ENCODE measurements at regions not wholly inside any gene's neighbourhood (a gene's known extent, or its start where the extent isn't known, plus 50 kb on each side); places are given as distances from the start of the nearest gene placed in this dataset.
A peak's percentile ranks its signal among the peaks of the same experiment; 100 is the strongest.

- Histone ChIP-seq H4K20me1 (no peaks in the 10 kb centered on the region), H3K9me3 (replicated peaks in 1 of 11) (peaks cover 0 to 10% (median 0%) of the 10 kb centered on the region in 11 experiments; a peak in 6 of 22 replicates), H3K36me3 (no peaks in the 10 kb centered on the region), H3K27ac (no peak overlapping the region), H3K4me1 (no peaks in the 10 kb centered on the region), H3K27me3 (no peaks in the 10 kb centered on the region), H3K4me3 (no peak overlapping the region), H3K4me2 (no peak overlapping the region), H3K9ac (no peak overlapping the region)
- no peak for TF ChIP-seq Cebpa-rat (IDR thresholded peaks at IDR 0.05)
These were observed 1188.8 kb upstream of the CADM2 start for GRCh38 chr3:83769791-83770663.

- Histone ChIP-seq H3K36me3 (no peaks in the 10 kb centered on the region), H3K4me1 (no peaks in the 10 kb centered on the region), H3K27me3 (no peaks in the 10 kb centered on the region), H4K20me1 (no peaks in the 10 kb centered on the region), H3K9me3 (replicated peaks in 1 of 11) (peaks cover 0 to 10% (median 0%) of the 10 kb centered on the region in 11 experiments; a peak in 6 of 22 replicates), H3K4me3 (no peak overlapping the region), H3K9ac (no peak overlapping the region), H3K4me2 (no peak overlapping the region), H3K27ac (no peak overlapping the region)
- no peak for TF ChIP-seq Cebpa-rat (IDR thresholded peaks at IDR 0.05)
These were observed 1188.0 kb upstream of the CADM2 start for GRCh38 chr3:83770664-83771402.

GRCh38 chr3:83802801-83803200 lies 1156.0 kb upstream of the CADM2 start:
- no peak overlapping the region for H3K27ac ChIP-seq
- no peak overlapping the region for H3K4me2 ChIP-seq
- H4K20me1 ChIP-seq = no peaks in the 10 kb centered on the region
- H3K9ac ChIP-seq = no peak overlapping the region
- no peak overlapping the region for H3K4me3 ChIP-seq
- no peaks in the 10 kb centered on the region for H3K4me1 ChIP-seq
- TF ChIP-seq Cebpa-rat (IDR thresholded peaks at IDR 0.05) = no peak
- no peaks in the 10 kb centered on the region for H3K9me3 ChIP-seq (replicated peaks in 1 of 11)
- no peaks in the 10 kb centered on the region for H3K36me3 ChIP-seq
- H3K27me3 ChIP-seq = no peaks in the 10 kb centered on the region

- H4K20me1 ChIP-seq = no peaks in the 10 kb centered on the region
- no peaks in the 10 kb centered on the region for H3K27me3 ChIP-seq
- H3K36me3 ChIP-seq = no peaks in the 10 kb centered on the region
- no peak overlapping the region for H3K27ac ChIP-seq
- no peak overlapping the region for H3K4me3 ChIP-seq
- H3K9ac ChIP-seq = no peak overlapping the region
- peaks cover 0 to 4% (median 0%) of the 10 kb centered on the region in 11 experiments; a peak in 1 of 22 replicates for H3K9me3 ChIP-seq (replicated peaks in 1 of 11)
- no peak for TF ChIP-seq Cebpa-rat (IDR thresholded peaks at IDR 0.05)
- H3K4me2 ChIP-seq = no peak overlapping the region
- H3K4me1 ChIP-seq = no peaks in the 10 kb centered on the region
These were observed 1151.3 kb upstream of the CADM2 start for GRCh38 chr3:83807511-83807910.

DNA sequence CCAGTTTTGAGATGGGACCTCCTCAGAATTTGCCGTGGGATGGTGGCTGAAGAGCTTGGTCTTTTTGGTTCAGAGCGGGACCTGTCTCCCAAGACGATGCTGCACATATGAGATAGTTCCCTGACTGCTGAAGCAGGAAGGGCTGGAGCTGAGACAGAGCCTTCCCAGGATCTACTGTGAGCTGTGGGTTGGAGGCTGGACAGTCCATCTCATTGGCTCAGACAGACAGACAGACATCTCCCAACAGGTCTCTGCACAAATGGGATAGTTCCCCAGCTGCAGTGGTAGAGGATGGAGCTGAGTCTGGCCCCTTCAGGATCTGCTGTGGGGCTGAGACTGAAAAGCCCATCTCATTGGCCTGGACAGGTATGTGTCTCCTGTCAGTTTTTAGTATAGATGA lies 1145.6 kb upstream of the CADM2 start:
- no peaks in the 10 kb centered on the region for H3K36me3 ChIP-seq
- H3K9ac ChIP-seq = no peak overlapping the region
- H3K4me3 ChIP-seq = no peak overlapping the region
- H3K9me3 ChIP-seq (replicated peaks in 1 of 11) = peaks cover 0 to 4% (median 0%) of the 10 kb centered on the region in 11 experiments; a peak in 1 of 22 replicates
- H4K20me1 ChIP-seq = no peaks in the 10 kb centered on the region
- no peaks in the 10 kb centered on the region for H3K27me3 ChIP-seq
- no peak overlapping the region for H3K4me2 ChIP-seq
- no peak for TF ChIP-seq Cebpa-rat (IDR thresholded peaks at IDR 0.05)
- no peak overlapping the region for H3K27ac ChIP-seq
- H3K4me1 ChIP-seq = no peaks in the 10 kb centered on the region

DNA sequence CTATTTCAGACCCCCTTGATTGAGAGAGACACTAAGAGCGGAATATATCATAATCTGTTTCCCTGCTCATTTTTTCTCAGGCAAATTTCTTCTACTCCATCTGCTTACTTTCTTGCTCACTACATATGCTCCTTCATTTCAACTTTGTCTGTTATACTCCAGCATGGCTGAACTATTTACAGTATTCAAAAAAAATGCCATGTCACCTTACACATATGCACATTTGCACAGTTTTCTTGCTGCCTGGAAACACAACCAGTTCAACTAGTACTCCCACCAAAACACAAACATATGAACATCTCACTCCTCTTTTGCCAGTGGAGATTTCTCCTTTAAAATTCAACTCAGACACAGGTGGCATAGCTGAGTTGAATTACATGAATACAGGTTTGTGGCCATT lies 1142.1 kb upstream of the CADM2 start:
- Histone ChIP-seq H3K4me3 (no peak overlapping the region), H4K20me1 (no peaks in the 10 kb centered on the region), H3K36me3 (no peaks in the 10 kb centered on the region), H3K9ac (no peak overlapping the region), H3K27ac (no peak overlapping the region), H3K27me3 (no peaks in the 10 kb centered on the region), H3K4me2 (no peak overlapping the region), H3K4me1 (peaks cover 0 to 7% (median 0%) of the 10 kb centered on the region in 10 experiments; a peak in 2 of 20 replicates), H3K9me3 (replicated peaks in 1 of 11) (no peaks in the 10 kb centered on the region)
- no peak for TF ChIP-seq Cebpa-rat (IDR thresholded peaks at IDR 0.05)

- Histone ChIP-seq H3K27me3 (no peaks in the 10 kb centered on the region), H3K4me2 (no peak overlapping the region), H3K9ac (no peak overlapping the region), H3K36me3 (no peaks in the 10 kb centered on the region), H3K4me3 (no peak overlapping the region), H3K9me3 (replicated peaks in 1 of 11) (no peaks in the 10 kb centered on the region), H4K20me1 (no peaks in the 10 kb centered on the region), H3K4me1 (peaks cover 0 to 7% (median 0%) of the 10 kb centered on the region in 10 experiments; a peak in 2 of 20 replicates), H3K27ac (no peak overlapping the region)
- TF ChIP-seq Cebpa-rat (IDR thresholded peaks at IDR 0.05) = no peak
These were observed 1137.3 kb upstream of the CADM2 start for GRCh38 chr3:83821506-83821905.

DNA sequence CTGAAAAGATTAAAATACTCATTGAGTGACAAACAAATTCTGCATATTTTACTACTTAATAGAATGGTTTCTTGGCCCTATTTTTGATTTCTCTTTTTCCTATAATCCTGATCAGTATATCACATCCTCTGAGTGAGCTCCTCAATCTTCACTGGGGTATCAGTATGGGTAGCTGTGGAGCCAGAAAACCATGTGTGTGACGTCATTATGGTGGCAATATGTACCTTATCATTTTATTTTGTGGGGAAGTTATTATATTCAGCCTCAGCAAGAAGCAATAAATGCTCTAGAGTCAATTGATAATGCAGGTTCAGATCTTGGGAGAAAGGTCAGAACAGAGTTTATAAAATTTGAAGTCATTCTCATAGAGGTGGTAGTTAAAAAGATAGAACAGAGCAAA lies 1135.7 kb upstream of the CADM2 start:
- no peak for TF ChIP-seq Cebpa-rat (IDR thresholded peaks at IDR 0.05)
- H3K4me2 ChIP-seq = no peak overlapping the region
- no peaks in the 10 kb centered on the region for H3K27me3 ChIP-seq
- no peaks in the 10 kb centered on the region for H3K9me3 ChIP-seq (replicated peaks in 1 of 11)
- peaks cover 0 to 7% (median 0%) of the 10 kb centered on the region in 10 experiments; a peak in 2 of 20 replicates for H3K4me1 ChIP-seq
- H4K20me1 ChIP-seq = no peaks in the 10 kb centered on the region
- H3K9ac ChIP-seq = no peak overlapping the region
- H3K36me3 ChIP-seq = no peaks in the 10 kb centered on the region
- no peak overlapping the region for H3K27ac ChIP-seq
- no peak overlapping the region for H3K4me3 ChIP-seq

DNA sequence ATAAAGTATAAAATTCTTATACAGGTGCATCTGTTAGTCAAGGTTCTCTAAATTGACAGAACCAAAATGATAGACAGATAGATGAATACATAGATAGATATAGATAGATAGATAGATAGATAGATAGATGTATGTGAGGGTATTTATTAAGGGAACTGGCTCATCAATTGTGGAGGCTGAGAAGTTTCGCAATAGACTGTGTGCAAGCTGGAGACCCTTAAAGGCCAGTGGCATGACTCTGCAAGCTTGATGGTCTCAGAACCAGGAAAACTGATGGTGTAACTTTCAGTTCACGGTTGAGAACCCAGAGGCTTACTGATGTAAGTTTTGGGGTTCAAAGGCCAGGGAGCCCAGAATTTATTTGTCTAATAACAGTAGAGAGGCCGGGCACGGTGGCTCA lies 1123.7 kb upstream of the CADM2 start:
- peak in 8 of 11 experiments; percentile 15 to 81 (median 48); a peak in 9 of 22 replicates for TF ChIP-seq Cebpa-rat (IDR thresholded peaks at IDR 0.05)
- Histone ChIP-seq H3K9ac (no peak overlapping the region), H3K36me3 (no peaks in the 10 kb centered on the region), H3K4me3 (no peak overlapping the region), H3K4me1 (peaks cover 0 to 8% (median 0%) of the 10 kb centered on the region in 10 experiments; a peak in 2 of 20 replicates), H3K9me3 (replicated peaks in 1 of 11) (peaks cover 0 to 14% (median 0%) of the 10 kb centered on the region in 11 experiments; a peak in 3 of 22 replicates), H3K27me3 (no peaks in the 10 kb centered on the region), H4K20me1 (no peaks in the 10 kb centered on the region), H3K4me2 (0 out of 22 replicates have a peak overlapping the region, but pooled peaks of 1 of the 11 experiments have one; percentile 15), H3K27ac (no peak overlapping the region)

Measured in BLaER1 treated with 17β-estradiol and CSF1 and Interleukin-3, amounts not matched to agents 10 nM and 100 nM (cell line).